ENCODE measurements at regions not wholly inside any gene's neighbourhood (a gene's known extent, or its start where the extent isn't known, plus 50 kb on each side); places are given as distances from the start of the nearest gene placed in this dataset.

DNA sequence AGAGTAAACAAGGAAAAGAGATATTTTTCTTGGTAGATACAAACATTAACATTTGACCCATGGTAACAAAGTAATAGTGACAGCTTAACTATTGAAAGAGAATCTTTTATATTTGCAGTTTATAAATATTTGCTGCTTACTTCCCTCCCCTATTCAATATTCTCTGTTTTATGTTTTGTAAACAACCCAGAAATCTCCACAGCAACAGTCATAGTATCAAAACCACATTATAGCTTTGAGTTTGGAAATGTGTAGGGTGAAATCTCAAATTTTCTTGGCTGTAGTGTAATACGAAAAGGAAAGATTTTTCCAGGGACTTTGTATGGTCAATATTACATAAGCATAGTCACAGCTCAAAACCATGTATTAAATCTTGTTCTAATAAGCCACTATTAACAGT, 511.2 kb downstream of the METTL4 start:
- no peak for DNase-seq (ENCODE audit: low read depth)
- TF ChIP-seq, protein P1, sequence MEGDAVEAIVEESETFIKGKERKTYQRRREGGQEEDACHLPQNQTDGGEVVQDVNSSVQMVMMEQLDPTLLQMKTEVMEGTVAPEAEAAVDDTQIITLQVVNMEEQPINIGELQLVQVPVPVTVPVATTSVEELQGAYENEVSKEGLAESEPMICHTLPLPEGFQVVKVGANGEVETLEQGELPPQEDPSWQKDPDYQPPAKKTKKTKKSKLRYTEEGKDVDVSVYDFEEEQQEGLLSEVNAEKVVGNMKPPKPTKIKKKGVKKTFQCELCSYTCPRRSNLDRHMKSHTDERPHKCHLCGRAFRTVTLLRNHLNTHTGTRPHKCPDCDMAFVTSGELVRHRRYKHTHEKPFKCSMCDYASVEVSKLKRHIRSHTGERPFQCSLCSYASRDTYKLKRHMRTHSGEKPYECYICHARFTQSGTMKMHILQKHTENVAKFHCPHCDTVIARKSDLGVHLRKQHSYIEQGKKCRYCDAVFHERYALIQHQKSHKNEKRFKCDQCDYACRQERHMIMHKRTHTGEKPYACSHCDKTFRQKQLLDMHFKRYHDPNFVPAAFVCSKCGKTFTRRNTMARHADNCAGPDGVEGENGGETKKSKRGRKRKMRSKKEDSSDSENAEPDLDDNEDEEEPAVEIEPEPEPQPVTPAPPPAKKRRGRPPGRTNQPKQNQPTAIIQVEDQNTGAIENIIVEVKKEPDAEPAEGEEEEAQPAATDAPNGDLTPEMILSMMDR (conservative IDR thresholded peaks at IDR 0.05; ENCODE audit: low read depth, low read length): no peak
- no peak overlapping the region for H3K4me3 ChIP-seq (ENCODE audit: low read length)

- no peak overlapping the region for H3K4me3 ChIP-seq (ENCODE audit: low read length)
- TF ChIP-seq, protein P1 (conservative IDR thresholded peaks at IDR 0.05; ENCODE audit: low read depth, low read length): no peak
- no peak for DNase-seq (ENCODE audit: low read depth)
Measured at GRCh38 chr18:2070631-2071030, 500.7 kb downstream of the METTL4 start.

DNA sequence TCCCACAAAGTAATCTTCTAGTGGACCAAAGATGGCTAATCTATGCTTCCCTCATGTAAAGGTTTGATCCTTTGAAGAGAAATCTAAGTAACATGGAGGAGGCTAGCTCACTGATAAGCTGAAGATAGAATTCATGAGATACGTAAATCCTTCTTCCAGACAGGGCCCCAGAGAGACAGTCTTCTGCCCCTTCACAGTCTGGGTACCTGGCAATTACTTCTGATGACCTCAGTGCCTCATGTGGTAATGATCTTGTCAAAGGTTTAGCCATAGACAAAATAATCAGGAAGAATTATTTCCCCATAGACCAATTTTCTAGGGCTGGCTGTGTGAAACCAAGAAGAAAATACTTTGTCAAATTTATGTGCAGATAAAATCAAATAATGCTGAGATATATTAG, 495.8 kb downstream of the METTL4 start:
- H3K4me3 ChIP-seq (ENCODE audit: low read length): no peak overlapping the region
- TF ChIP-seq, protein P1 (conservative IDR thresholded peaks at IDR 0.05; ENCODE audit: low read depth, low read length): no peak
- no peak for DNase-seq (ENCODE audit: low read depth)

GRCh38 chr18:2082676-2083075, 488.6 kb downstream of the METTL4 start:
- TF ChIP-seq, protein P1 (conservative IDR thresholded peaks at IDR 0.05; ENCODE audit: low read depth, low read length): no peak
- DNase-seq (ENCODE audit: low read depth): no peak
- no peak overlapping the region for H3K4me3 ChIP-seq (ENCODE audit: low read length)

GRCh38 chr18:2083691-2084090, 487.6 kb downstream of the METTL4 start:
- no peak for DNase-seq (ENCODE audit: low read depth)
- no peak overlapping the region for H3K4me3 ChIP-seq (ENCODE audit: low read length)
- TF ChIP-seq, protein P1 (conservative IDR thresholded peaks at IDR 0.05; ENCODE audit: low read depth, low read length): peak; percentile 57

DNA sequence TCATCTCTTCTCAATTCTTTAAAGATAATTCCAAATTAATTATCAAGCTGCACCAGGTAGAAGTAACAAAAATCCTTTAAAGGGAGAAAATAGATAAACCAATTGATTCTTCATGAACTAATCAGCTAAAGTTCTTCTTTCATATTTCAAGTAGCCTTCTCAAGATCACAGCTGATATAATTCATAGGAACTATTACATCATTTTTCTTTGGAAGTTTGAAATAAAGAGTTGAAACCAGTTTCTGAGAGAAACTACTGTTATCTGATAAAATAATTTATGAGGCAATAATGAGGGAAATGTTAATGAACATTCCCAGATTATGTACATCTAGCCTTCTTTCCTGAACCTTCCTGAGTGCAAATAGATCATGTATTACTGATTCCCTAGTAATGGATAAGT, 484.9 kb downstream of the METTL4 start:
- DNase-seq (ENCODE audit: low read depth): no peak
- TF ChIP-seq, protein P1 (conservative IDR thresholded peaks at IDR 0.05; ENCODE audit: low read depth, low read length): no peak
- no peak overlapping the region for H3K4me3 ChIP-seq (ENCODE audit: low read length)

DNA sequence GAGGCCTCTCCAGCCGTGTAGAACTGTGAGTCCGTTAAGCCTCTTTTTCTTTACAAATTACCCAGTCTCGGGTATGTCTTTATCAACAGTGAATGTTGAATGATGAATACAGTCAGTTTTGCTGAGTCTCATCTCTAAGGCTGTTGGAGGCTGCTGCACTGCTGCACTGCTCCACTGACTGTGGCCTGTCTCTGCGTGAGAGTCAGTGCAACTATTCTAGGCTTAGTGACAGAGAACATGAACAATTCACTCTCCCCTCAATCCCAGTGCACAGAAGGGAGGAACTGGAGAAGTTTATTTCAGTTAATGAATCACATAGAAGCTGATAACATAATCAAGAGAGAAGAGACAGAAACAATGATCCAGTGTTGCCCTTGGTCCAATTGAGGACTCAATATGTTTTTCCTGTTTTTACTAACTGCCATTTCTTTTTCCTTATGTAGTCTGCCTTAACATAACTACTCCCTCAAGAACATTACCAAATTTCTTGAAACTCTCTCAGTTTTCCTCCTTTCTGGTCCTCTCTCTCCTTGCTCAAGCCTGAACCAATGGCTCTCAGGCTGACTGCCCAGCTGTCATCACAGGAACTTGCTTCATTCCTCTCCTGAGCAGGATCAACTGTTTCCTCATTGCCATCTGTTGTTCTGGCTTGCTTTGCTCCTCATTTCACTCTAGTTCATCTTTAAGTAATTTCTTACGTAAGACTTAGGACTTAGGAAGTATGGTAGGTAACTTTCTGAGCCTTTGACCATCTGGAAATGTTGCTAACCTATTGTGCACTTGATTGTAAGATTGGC, 483.2 kb downstream of the METTL4 start:
- DNase-seq (ENCODE audit: low read depth): no peak
- TF ChIP-seq, protein P1 (conservative IDR thresholded peaks at IDR 0.05; ENCODE audit: low read depth, low read length): no peak

More for the DNA sequence above, 483.2 kb downstream of the METTL4 start:
- H3K4me3 ChIP-seq (ENCODE audit: low read length): no peak overlapping the region

Data from retinal pigment epithelial cell (primary cell).